Fibroblast of pulmonary artery (primary cell): ENCODE measurements at regions not wholly inside any gene's neighbourhood (a gene's known extent, or its start where the extent isn't known, plus 50 kb on each side); places are given as distances from the start of the nearest gene placed in this dataset.

Experiments
- DNase-seq: peaks from one replicate; pipeline ENCODE4 v3.0.0-alpha.2; 2010; ENCODE audit warnings: low read depth
- H3K4me3 ChIP-seq: replicated peaks from 2 replicates; pipeline ENCODE4 v1.5.1; 2011; ENCODE audit warnings: low read depth, mild to moderate bottlenecking, control low read depth, low read length, moderate library complexity
- CTCF ChIP-seq: IDR thresholded peaks from 2 replicates; pipeline ENCODE4 v1.5.1; 2011; ENCODE audit warnings: mild to moderate bottlenecking, control low read depth, low read length, inconsistent platforms; ENCODE audit errors: missing control alignments

GRCh38 chr17:74015316-74015715 is 188.2 kb upstream of the RPL38 start:
- no peak overlapping the region for H3K4me3 ChIP-seq
- no peak for DNase-seq
- TF ChIP-seq CTCF: no peak

GRCh38 chr17:74015990-74016389 is 187.5 kb upstream of the RPL38 start:
- no peak for DNase-seq
- H3K4me3 ChIP-seq: no peak overlapping the region
- TF ChIP-seq CTCF: no peak

- no peak for DNase-seq
- no peak overlapping the region for H3K4me3 ChIP-seq
- TF ChIP-seq CTCF: no peak
These were observed 187.0 kb upstream of the RPL38 start for GRCh38 chr17:74016461-74016860.

- TF ChIP-seq CTCF: no peak
- no peak overlapping the region for H3K4me3 ChIP-seq
- DNase-seq: no peak
These were observed 186.0 kb upstream of the RPL38 start for GRCh38 chr17:74017466-74017865.

GRCh38 chr17:74018115-74018514 is 185.4 kb upstream of the RPL38 start:
- no peak overlapping the region for H3K4me3 ChIP-seq
- no peak for DNase-seq
- no peak for TF ChIP-seq CTCF

GRCh38 chr17:74019271-74019670 is 184.2 kb upstream of the RPL38 start:
- DNase-seq: no peak
- no peak overlapping the region for H3K4me3 ChIP-seq
- TF ChIP-seq CTCF: no peak

- DNase-seq: no peak
- TF ChIP-seq CTCF: no peak
- no peak overlapping the region for H3K4me3 ChIP-seq
These were observed 183.6 kb upstream of the RPL38 start for GRCh38 chr17:74019860-74020259.
